KMS-11 (cell line): ENCODE measurements at regions not wholly inside any gene's neighbourhood (a gene's known extent, or its start where the extent isn't known, plus 50 kb on each side); places are given as distances from the start of the nearest gene placed in this dataset.

Experiments
- H2AFZ ChIP-seq: fragments of 200-600 bp; sonication (generic); 2 replicates; pipeline ENCODE4 v1.6.1; 2016; ENCODE audit warnings: antibody characterized with exemption, mixed run types, low read depth
- H3K27ac ChIP-seq: fragments of 200-600 bp; sonication (generic); 2 replicates; pipeline ENCODE4 v1.6.1; 2016; ENCODE audit warnings: mild to moderate bottlenecking, mixed run types
- H3K27me3 ChIP-seq: fragments of 200-600 bp; sonication (generic); 2 replicates; pipeline ENCODE4 v1.6.1; 2017; ENCODE audit warnings: mild to moderate bottlenecking, low read depth, mixed run types, moderate library complexity; ENCODE audit not compliant: insufficient read depth
- H3K36me3 ChIP-seq: fragments of 200-600 bp; sonication (generic); 2 replicates; pipeline ENCODE4 v1.6.1; 2017; ENCODE audit warnings: mild to moderate bottlenecking, mixed run types; ENCODE audit not compliant: insufficient read depth
- H3K4me1 ChIP-seq: fragments of 200-600 bp; sonication (generic); 2 replicates; pipeline ENCODE4 v1.6.1; 2016; ENCODE audit warnings: mild to moderate bottlenecking, low read depth, mixed run types; ENCODE audit not compliant: poor library complexity, severe bottlenecking
- H3K4me2 ChIP-seq: fragments of 200-600 bp; sonication (generic); 2 replicates; pipeline ENCODE4 v1.7.0; 2016; ENCODE audit warnings: mild to moderate bottlenecking, mixed run types
- H3K4me3 ChIP-seq: fragments of 200-600 bp; sonication (generic); IDR thresholded peaks from 2 replicates; pipeline ENCODE4 v1.6.1; 2017; ENCODE audit warnings: low read depth, low read length, mixed read lengths; ENCODE audit not compliant: insufficient read depth
- H3K79me2 ChIP-seq: fragments of 200-600 bp; sonication (generic); 2 replicates; pipeline ENCODE4 v1.6.1; 2016; ENCODE audit warnings: low read depth, mixed run types; ENCODE audit not compliant: insufficient read depth
- H3K9ac ChIP-seq: fragments of 200-600 bp; sonication (generic); 2 replicates; pipeline ENCODE4 v1.6.1; 2016; ENCODE audit warnings: mild to moderate bottlenecking, mixed run types
- H4K20me1 ChIP-seq: fragments of 200-600 bp; sonication (generic); 2 replicates; pipeline ENCODE4 v1.6.1; 2016; ENCODE audit warnings: mild to moderate bottlenecking, mixed run types; ENCODE audit not compliant: insufficient read depth
- TF ChIP-seq, protein P1 (sequence below): fragments of 200-600 bp; sonication (generic); conservative IDR thresholded peaks from 2 replicates; pipeline ENCODE4 v1.6.1; 2017; ENCODE audit warnings: low read depth, mild to moderate bottlenecking, antibody characterized with exemption, low read length, moderate library complexity, mixed read lengths

DNA sequence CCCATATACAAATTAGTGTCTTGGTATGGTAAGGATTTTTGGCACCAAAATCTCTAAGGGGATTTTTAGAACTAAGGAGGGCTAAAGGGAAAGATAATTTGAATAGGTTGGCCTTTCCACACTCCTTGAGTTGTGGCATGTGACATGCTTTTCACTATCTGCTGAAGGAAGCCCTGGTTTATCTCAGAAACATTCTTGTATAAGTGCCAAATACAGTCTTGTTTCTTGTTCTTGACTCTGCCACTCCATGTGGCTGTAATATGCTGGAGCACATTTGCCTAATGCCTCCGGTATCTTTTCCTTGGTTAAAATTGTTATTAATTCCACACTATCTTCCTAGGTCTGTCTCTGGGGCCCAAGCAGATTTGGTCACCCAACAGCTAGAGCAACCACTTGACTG, 457.0 kb downstream of the USP25 start:
- H4K20me1 ChIP-seq, result no peaks in the 10 kb centered on the region

DNA sequence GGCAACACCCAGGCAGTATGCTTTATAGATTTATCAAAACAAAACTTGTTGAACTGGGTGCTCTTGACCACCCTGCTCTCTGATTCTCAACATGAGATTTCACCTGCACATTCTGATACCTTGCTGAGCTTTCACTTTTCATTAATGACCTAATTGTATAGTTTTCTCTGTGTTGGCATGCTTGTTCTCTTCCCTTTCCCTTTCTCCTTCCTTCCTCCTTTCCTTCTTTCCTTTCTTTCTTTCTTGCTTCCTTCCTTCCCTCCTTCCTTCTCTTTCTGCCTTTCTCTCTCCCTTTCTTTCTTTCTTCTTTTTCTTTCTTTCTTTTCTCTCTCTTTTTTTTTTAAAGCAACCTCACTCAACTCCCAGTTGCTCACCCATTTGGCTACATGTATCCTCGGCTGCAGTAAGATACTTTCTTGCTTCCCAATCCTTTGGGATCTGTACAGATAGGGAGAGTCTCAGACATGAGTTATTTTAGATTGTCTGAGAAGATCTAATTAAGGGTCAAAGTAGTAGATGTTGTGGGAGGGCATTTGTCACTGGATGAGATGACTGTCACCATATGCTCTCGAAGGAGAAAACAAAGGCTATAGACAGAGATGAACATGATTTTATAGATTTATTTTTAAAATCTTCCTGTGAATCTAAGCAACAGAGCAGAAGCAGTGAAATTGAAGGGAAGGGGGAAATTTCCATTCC, 458.0 kb downstream of the USP25 start:
- H3K9ac ChIP-seq, result no peak overlapping the region
- TF ChIP-seq, protein P1, sequence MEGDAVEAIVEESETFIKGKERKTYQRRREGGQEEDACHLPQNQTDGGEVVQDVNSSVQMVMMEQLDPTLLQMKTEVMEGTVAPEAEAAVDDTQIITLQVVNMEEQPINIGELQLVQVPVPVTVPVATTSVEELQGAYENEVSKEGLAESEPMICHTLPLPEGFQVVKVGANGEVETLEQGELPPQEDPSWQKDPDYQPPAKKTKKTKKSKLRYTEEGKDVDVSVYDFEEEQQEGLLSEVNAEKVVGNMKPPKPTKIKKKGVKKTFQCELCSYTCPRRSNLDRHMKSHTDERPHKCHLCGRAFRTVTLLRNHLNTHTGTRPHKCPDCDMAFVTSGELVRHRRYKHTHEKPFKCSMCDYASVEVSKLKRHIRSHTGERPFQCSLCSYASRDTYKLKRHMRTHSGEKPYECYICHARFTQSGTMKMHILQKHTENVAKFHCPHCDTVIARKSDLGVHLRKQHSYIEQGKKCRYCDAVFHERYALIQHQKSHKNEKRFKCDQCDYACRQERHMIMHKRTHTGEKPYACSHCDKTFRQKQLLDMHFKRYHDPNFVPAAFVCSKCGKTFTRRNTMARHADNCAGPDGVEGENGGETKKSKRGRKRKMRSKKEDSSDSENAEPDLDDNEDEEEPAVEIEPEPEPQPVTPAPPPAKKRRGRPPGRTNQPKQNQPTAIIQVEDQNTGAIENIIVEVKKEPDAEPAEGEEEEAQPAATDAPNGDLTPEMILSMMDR, result no peak
- no peaks in the 10 kb centered on the region for H3K36me3 ChIP-seq
- H3K4me3 ChIP-seq, result no peak overlapping the region
- no peak overlapping the region for H3K4me2 ChIP-seq
- H3K27ac ChIP-seq, result no peak overlapping the region
- H3K4me1 ChIP-seq, result peaks cover 1% of the 10 kb centered on the region
- H3K79me2 ChIP-seq, result no peaks in the 10 kb centered on the region
- H2AFZ ChIP-seq, result no peak overlapping the region
- H3K27me3 ChIP-seq, result no peaks in the 10 kb centered on the region
- no peaks in the 10 kb centered on the region for H4K20me1 ChIP-seq

More for the DNA sequence above, 457.0 kb downstream of the USP25 start:
- Histone ChIP-seq H3K27me3 (no peaks in the 10 kb centered on the region), H3K4me1 (no peaks in the 10 kb centered on the region), H3K79me2 (no peaks in the 10 kb centered on the region), H3K4me2 (no peak overlapping the region), H3K9ac (no peak overlapping the region), H2AFZ (no peak overlapping the region), H3K27ac (no peak overlapping the region), H3K4me3 (no peak overlapping the region), H3K36me3 (no peaks in the 10 kb centered on the region)
- TF ChIP-seq, protein P1, result no peak

DNA sequence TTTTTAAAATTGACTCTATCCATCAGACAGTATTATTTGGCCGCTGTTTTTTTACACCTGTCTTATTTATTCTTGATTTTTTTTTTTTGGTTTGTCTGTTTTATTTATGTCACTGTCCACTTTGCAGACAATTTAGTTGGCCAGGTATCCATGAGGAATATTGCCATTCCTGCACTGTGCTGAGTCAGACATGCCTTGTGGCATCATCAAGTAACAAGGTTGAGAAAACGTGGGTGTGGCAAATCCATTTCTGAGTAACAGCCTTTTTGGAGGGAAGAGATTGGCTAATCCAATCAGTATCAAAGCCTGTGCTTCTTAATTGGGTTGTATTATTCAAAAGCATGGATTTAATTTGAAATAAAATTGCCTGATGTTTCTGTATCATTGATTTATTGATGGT, 463.1 kb downstream of the USP25 start:
- peak overlapping the region; percentile 90; the same call in 1 of the 2 replicates for H3K27ac ChIP-seq
- H3K4me1 ChIP-seq, result peaks cover 24% of the 10 kb centered on the region
- peaks cover 34% of the 10 kb centered on the region for H3K79me2 ChIP-seq
- H3K36me3 ChIP-seq, result no peaks in the 10 kb centered on the region
- H3K9ac ChIP-seq, result peak overlapping the region; percentile 95; the same call in 1 of the 2 replicates
- H4K20me1 ChIP-seq, result no peaks in the 10 kb centered on the region
- no peaks in the 10 kb centered on the region for H3K27me3 ChIP-seq
- peak overlapping the region; percentile 90 for H3K4me2 ChIP-seq
- TF ChIP-seq, protein P1, result no peak
- H2AFZ ChIP-seq, result peak overlapping the region; percentile 89; the same call in 1 of the 2 replicates
- H3K4me3 ChIP-seq, result no peak overlapping the region

DNA sequence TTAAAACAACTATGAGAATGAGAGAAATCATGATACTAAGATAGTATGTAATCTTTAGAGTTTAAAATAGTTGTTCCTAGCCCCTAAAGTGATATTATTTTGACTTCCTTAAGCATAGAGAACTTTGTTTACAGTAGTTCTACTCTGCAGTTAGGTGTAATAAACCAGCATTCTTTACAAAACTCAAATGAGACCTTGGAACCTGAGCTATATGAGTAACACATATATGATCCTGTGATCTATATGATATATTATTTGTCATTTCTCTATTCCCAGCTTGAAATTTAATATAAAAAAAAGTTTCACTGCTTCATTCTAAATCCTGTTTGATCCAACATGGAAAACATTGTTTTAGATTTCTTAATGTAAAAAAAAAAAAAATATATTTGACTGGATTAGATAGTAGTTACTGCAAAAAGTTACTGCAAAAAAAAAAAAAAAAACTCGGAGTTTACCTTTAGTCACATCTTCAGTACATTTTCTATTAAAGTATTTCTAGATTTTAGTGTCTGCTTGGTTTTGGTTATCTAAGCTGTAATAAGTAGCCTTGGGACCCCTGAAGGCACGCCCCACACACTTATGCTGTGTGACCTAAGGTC, 463.8 kb downstream of the USP25 start:
- H3K4me1 ChIP-seq, result peaks cover 31% of the 10 kb centered on the region
- peak overlapping the region; percentile 89 for H2AFZ ChIP-seq
- no peak overlapping the region for H3K4me3 ChIP-seq
- H3K4me2 ChIP-seq, result peak overlapping the region; percentile 90
- peaks cover 41% of the 10 kb centered on the region for H3K79me2 ChIP-seq
- no peaks in the 10 kb centered on the region for H3K36me3 ChIP-seq
- peak overlapping the region; percentile 95 for H3K9ac ChIP-seq
- H4K20me1 ChIP-seq, result no peaks in the 10 kb centered on the region
- H3K27ac ChIP-seq, result peak overlapping the region; percentile 90
- TF ChIP-seq, protein P1, result no peak
- H3K27me3 ChIP-seq, result no peaks in the 10 kb centered on the region
